ENCODE measurements at regions not wholly inside any gene's neighbourhood (a gene's known extent, or its start where the extent isn't known, plus 50 kb on each side); places are given as distances from the start of the nearest gene placed in this dataset.
A peak's percentile ranks its signal among the peaks of the same experiment; 100 is the strongest.

DNA sequence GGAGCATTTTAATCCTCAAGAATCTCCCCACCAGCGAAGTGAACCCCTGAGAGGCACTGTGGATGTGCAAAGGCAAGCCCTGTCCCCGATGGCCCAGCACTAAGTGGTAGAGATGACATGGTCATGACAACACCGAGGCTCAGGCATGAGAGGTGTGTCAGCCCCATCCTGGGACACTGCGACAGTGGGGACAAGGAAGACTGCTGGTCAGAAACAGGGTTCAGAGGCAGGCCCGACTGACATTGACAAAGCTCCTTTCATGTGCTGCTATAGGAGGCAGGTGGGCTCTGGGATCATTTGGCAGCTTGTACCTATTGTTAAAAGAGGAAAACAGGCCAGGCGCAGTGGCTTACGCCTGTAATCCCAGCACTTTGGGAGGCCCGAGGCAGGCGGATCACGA lies 54.3 kb upstream of the MYEOV start:
- TF ChIP-seq CTCF (IDR thresholded peaks at IDR 0.05; ENCODE audit: insufficient read depth, low read depth, low read length): no peak
- H3K4me3 ChIP-seq (ENCODE audit: low read depth, low read length): no peak overlapping the region
- no peak for DNase-seq (ENCODE audit: low read depth)

DNA sequence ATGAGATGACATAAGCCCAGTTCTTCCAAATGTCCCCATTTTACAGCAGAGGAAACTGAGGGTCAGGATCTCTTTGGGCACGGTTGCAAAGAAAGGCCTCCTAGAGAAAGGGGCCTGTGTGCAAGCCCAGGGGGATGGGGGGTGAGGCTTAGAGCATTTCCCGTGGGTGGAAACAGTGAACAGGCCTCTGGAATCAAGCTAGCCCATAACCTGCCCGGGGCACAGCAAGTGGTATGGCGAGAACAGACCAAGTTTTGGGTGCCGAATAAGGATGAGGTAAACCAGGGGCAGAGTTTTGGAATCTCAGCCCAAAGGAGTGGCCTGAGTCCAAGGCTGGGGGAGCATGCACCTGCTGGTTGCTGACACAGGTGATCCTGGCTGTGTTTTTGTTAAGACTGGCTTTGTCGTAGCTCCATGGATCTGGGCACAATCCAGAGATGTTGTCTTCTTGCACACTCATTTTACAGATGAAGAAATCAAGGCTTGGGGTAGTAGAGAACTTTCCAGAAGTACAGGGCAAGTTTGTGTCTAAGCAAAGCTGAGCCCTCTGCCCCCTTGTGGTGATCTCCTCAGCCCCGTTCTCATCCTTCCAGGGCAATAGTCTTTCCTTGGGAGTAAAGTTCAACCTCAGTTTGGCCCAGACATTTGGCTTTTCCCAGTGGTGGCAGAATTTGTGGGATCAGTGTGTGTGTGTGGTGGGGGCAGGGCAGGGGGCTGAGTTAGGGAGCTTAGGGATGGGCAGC lies 53.5 kb upstream of the MYEOV start:
- peak; percentile 25 for DNase-seq (ENCODE audit: low read depth)
- TF ChIP-seq CTCF (IDR thresholded peaks at IDR 0.05; ENCODE audit: insufficient read depth, low read depth, low read length): peak; percentile 61

DNA sequence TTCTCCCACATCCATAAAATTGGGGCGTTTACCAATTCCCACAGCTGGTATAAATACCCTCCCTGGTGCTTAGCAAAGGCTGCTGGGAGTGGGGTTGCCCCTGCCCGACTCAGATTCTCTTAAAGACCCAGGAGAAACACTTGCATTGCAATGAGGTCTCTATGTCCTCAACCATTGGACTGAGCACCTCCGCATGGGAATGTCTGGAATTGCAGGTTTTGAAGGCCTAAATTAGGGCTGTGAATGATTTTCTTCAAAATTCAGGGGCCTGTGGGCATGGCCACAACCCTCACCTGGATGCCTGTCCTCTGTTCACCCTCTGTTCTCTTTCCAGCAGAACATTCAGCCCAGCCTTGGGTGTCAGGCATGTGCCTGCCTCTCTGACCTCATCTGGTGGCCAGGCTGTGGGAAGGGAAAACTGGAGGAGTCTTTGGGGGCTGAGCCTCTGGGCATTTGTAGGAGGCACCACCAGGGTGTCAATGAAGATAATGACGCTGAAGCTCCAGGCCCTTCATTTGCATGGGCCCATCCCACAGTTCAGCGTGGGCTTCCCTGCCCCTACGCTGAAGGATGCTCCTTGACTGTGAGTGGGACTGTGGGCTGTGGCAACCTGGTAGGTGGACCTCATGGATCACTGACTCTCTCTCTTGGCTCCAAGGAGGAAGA lies 52.7 kb upstream of the MYEOV start:
- no peak for TF ChIP-seq CTCF (IDR thresholded peaks at IDR 0.05; ENCODE audit: insufficient read depth, low read depth, low read length)
- H3K4me3 ChIP-seq (ENCODE audit: low read depth, low read length): no peak overlapping the region
- DNase-seq (ENCODE audit: low read depth): no peak

More for the DNA sequence above, 53.5 kb upstream of the MYEOV start:
- no peak overlapping the region for H3K4me3 ChIP-seq (ENCODE audit: low read depth, low read length)

- no peak overlapping the region for H3K4me3 ChIP-seq (ENCODE audit: low read depth, low read length)
- no peak for TF ChIP-seq CTCF (IDR thresholded peaks at IDR 0.05; ENCODE audit: insufficient read depth, low read depth, low read length)
- peak; percentile 20 for DNase-seq (ENCODE audit: low read depth)
These were observed 52.1 kb upstream of the MYEOV start for GRCh38 chr11:69241844-69242243.

GRCh38 chr11:69242266-69242920 lies 51.6 kb upstream of the MYEOV start:
- TF ChIP-seq CTCF (IDR thresholded peaks at IDR 0.05; ENCODE audit: insufficient read depth, low read depth, low read length): no peak
- no peak for DNase-seq (ENCODE audit: low read depth)
- H3K4me3 ChIP-seq (ENCODE audit: low read depth, low read length): no peak overlapping the region

GRCh38 chr11:69243496-69244200 lies 50.3 kb upstream of the MYEOV start:
- TF ChIP-seq CTCF (IDR thresholded peaks at IDR 0.05; ENCODE audit: insufficient read depth, low read depth, low read length): no peak
- no peak for DNase-seq (ENCODE audit: low read depth)
- H3K4me3 ChIP-seq (ENCODE audit: low read depth, low read length): no peak overlapping the region

All from fibroblast of villous mesenchyme (primary cell).